ENCODE measurements at regions not wholly inside any gene's neighbourhood (a gene's known extent, or its start where the extent isn't known, plus 50 kb on each side); places are given as distances from the start of the nearest gene placed in this dataset.

- POLR2A ChIA-PET (ENCODE audit: unreplicated experiment) = no interaction called here
- intact Hi-C loops (cut with micrococcal nuclease) = no loop called here
- TF ChIP-seq FOS (IDR thresholded peaks at IDR 0.05; ENCODE audit: low read depth, low read length) (no peak), BHLHE40 (IDR thresholded peaks at IDR 0.05; ENCODE audit: low read depth, low read length) (no peak), MXI1 (IDR thresholded peaks at IDR 0.05; ENCODE audit: borderline replicate concordance, low read depth, low read length) (no peak), MAFK (IDR thresholded peaks at IDR 0.05; ENCODE audit: low read depth, low read length) (no peak), USF2 (IDR thresholded peaks at IDR 0.05; ENCODE audit: low read depth, low read length) (no peak), RCOR1 (IDR thresholded peaks at IDR 0.05; ENCODE audit: insufficient replicate concordance, low read length) (no peak), POLR2A (IDR thresholded peaks at IDR 0.05; ENCODE audit: low read depth, low read length) (no peak), RAD21 (IDR thresholded peaks at IDR 0.05; ENCODE audit: low read length) (no peak), MAZ (IDR thresholded peaks at IDR 0.05; ENCODE audit: borderline replicate concordance, low read depth, low read length) (no peak), NFE2L2 (IDR thresholded peaks at IDR 0.05; ENCODE audit: low read depth, low read length) (no peak), CHD1 (IDR thresholded peaks at IDR 0.05; ENCODE audit: low read depth, low read length) (no peak), SMC3 (IDR thresholded peaks at IDR 0.05; ENCODE audit: low read depth, low read length) (no peak), CTCF (conservative IDR thresholded peaks at IDR 0.05; ENCODE audit: low read depth, low read length) (no peak), RFX5 (IDR thresholded peaks at IDR 0.05; ENCODE audit: low read depth, low read length) (no peak), ELK1 (IDR thresholded peaks at IDR 0.05; ENCODE audit: borderline replicate concordance, low read depth, low read length) (no peak), CEBPB (IDR thresholded peaks at IDR 0.05; ENCODE audit: low read depth, low read length) (no peak)
These were observed 401.4 kb downstream of the PCNX1 start for GRCh38 chr14:71308671-71309070.

More at GRCh38 chr14:71308671-71309070, 401.4 kb downstream of the PCNX1 start:
- Histone ChIP-seq H3K4me3 (ENCODE audit: insufficient read depth, low read depth, low read length) (no peak overlapping the region), H3K9me1 (ENCODE audit: insufficient read depth, low read length) (no peaks in the 10 kb centered on the region), H3K56ac (ENCODE audit: extremely low read depth, insufficient read depth, low read length) (no peak overlapping the region), H3K27me3 (ENCODE audit: control insufficient read depth, insufficient read depth, low read length) (no peaks in the 10 kb centered on the region), H2AK5ac (ENCODE audit: low read depth, low read length) (no peak overlapping the region), H2BK120ac (ENCODE audit: low read depth, low read length) (no peak overlapping the region), H3K14ac (replicated peaks; ENCODE audit: low read depth, low read length) (no peak overlapping the region), H4K20me1 (ENCODE audit: insufficient read depth, low read length) (no peaks in the 10 kb centered on the region), H3K9ac (ENCODE audit: low read depth, low read length) (no peak overlapping the region), H3K4me1 (ENCODE audit: control insufficient read depth, insufficient read depth, low read length) (no peaks in the 10 kb centered on the region), H4K91ac (ENCODE audit: insufficient read depth, low read depth, low read length) (no peak overlapping the region), H3K9me3 (ENCODE audit: control insufficient read depth, insufficient read depth, low read length) (peaks cover 15% of the 10 kb centered on the region), H3K23ac (ENCODE audit: low read depth, low read length) (no peak overlapping the region), H3K27ac (ENCODE audit: insufficient read depth, low read length) (no peak overlapping the region), H2BK5ac (ENCODE audit: low read depth, low read length, poor library complexity, severe bottlenecking) (no peak overlapping the region), H3K36me3 (ENCODE audit: control insufficient read depth, insufficient read depth, low read length) (no peaks in the 10 kb centered on the region), H3K4ac (ENCODE audit: low read depth, low read length) (no peak overlapping the region), H3K79me1 (ENCODE audit: low read depth in 1 of 2, low read length in 2 of 2) (no peaks in the 10 kb centered on the region), H2BK20ac (ENCODE audit: low read depth, low read length) (no peak overlapping the region), H2AFZ (replicated peaks; ENCODE audit: low read length, poor library complexity) (no peak overlapping the region), H2AK9ac (replicated peaks; ENCODE audit: low read depth, low read length, poor library complexity) (no peak overlapping the region), H2BK15ac (ENCODE audit: low read depth, low read length) (no peak overlapping the region), H3K18ac (ENCODE audit: low read depth, low read length) (no peak overlapping the region), H4K8ac (ENCODE audit: low read depth in 2 of 2, low read length in 2 of 2) (no peak overlapping the region), H4K5ac (ENCODE audit: low read depth, low read length) (no peak overlapping the region), H3K4me2 (ENCODE audit: low read depth, low read length) (no peak overlapping the region)
- dilution Hi-C loops (cut with HindIII; ENCODE audit: low sequenced_read_pairs, unreplicated experiment) (no loop called here), in situ Hi-C loops (cut with MboI; ENCODE audit: low sequenced_read_pairs) (no loop called here)
- WGBS, 2 experiments (ENCODE audit: extremely low coverage in 2 of 2, insufficient read length in 1 of 2) = no CpG with 5 or more reads among the region's 1 CpG
- DNase-seq (no peak), ATAC-seq (ENCODE audit: low read depth) (no peak)
- no TSS peak for BruUV-seq (replicated peaks)
- CTCF ChIA-PET = no interaction called here
